Tibial nerve (tissue), 4 donors: ENCODE measurements at regions not wholly inside any gene's neighbourhood (a gene's known extent, or its start where the extent isn't known, plus 50 kb on each side); places are given as distances from the start of the nearest gene placed in this dataset. TPM values are rescaled to one million over a fixed set of nuclear protein-coding genes. Genes with fewer than 3 reads are reported as not detected.

Experiments
- DNase-seq, 2 donors: peaks; one replicate each; pipeline ENCODE4 v3.0.0-alpha.2; 2019; ENCODE audit warnings: low spot score in 2 of 2
- H3K27ac ChIP-seq, 4 donors: fragments of 200-600 bp; sonication (generic) in 3 of 4; one replicate each; pipeline ENCODE4 v1.5.1; 2017 to 2019; ENCODE audit warnings: mild to moderate bottlenecking in 1 of 4
- H3K27me3 ChIP-seq, 2 donors: fragments of 200-600 bp; sonication (generic) in 1 of 2; one replicate each; pipeline versions ENCODE4 v1.5.1 to v1.6.0; 2017 to 2019
- H3K36me3 ChIP-seq, 3 donors: fragments of 200-600 bp; sonication (generic); one replicate each; pipeline ENCODE4 v1.5.1; 2018 to 2019
- H3K4me1 ChIP-seq, 4 donors: fragments of 200-600 bp; sonication (generic) in 3 of 4; one replicate each; pipeline ENCODE4 v1.5.1; 2017 to 2019
- H3K4me3 ChIP-seq, 4 donors: fragments of 200-600 bp; sonication (generic) in 3 of 4; one replicate each; pipeline ENCODE4 v1.5.1; 2017 to 2019; ENCODE audit warnings: mild to moderate bottlenecking in 1 of 4, moderate library complexity in 1 of 4
- H3K9me3 ChIP-seq, 4 donors: fragments of 200-600 bp; sonication (generic) in 3 of 4; one replicate each; pipeline ENCODE4 v1.5.1; 2017 to 2019
- EP300 ChIP-seq, 2 donors: sonication (generic); formaldehyde crosslinking; IDR thresholded peaks; one replicate each; pipeline ENCODE4 v1.6.1; 2017; ENCODE audit warnings: antibody characterized with exemption in 2 of 2, mild to moderate bottlenecking in 1 of 2
- POLR2A ChIP-seq, 2 donors: fragments of 450-650 bp; IDR thresholded peaks; one replicate each; pipeline ENCODE4 v1.6.1; 2017; ENCODE audit warnings: antibody characterized with exemption in 2 of 2, mild to moderate bottlenecking in 2 of 2, moderate library complexity in 2 of 2
- WGBS, 2 donors: methylation state at CpG; one replicate each; pipeline ENCODE4 v1.1.5; 2018; 5-methylcytosine and 5-hydroxymethylcytosine counted together
- small RNA-seq: library from RNA; depleted of rRNA; stranded (forward); fragments of <200 nt; gene quantifications from one replicate; pipeline ENCODE3, GENCODE V24; 2016
- TF ChIP-seq, protein P1 (sequence below), 5 experiments: fragments of 200-600 bp in 3 of 5; fragments of 450-650 bp in 2 of 5; sonication (generic) in 3 of 5; IDR thresholded peaks; one replicate each; pipeline ENCODE4 v1.5.1; 2016 to 2019; ENCODE audit warnings: antibody characterized with exemption in 5 of 5, mild to moderate bottlenecking in 3 of 5, moderate library complexity in 2 of 5

DNA sequence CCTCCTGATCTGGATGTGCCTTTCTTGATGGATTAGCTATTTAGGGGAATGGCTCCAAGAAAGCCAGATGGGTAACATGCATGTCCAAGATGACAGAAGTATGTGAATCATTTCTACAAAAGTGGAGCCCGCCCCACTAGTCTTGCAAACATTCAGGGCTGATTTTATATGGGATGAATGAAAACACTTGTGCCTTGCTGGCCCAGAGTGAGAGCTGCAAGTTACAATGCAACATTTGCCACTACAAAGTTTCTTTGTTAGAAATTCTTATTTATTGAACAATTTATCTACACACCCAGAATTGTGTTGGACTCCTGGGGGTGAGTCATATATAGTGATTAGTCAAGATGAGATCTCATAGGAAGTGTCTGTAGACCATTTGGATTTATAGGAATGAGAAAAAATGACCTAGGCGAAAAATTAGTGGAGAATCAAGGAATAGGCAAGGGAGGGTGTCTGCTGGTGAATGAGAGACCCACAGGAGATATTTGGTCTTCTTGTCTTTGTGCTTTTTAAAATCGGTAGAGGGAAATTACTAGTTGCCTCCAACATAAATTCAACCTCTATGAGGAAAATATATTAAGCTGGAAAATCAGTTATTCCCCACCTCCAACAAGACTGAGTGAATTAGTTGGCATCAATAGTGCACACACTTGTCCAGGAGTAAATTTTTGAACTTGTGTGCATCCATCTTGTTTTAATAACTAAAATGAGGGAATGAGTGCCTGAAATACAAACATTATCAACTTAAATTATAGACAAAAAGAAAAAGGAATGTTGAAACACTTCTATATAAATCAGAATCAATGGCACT, 53.5 kb upstream of the DCBLD2 start:
- 60 to 63% methylated on average over 3 of the region's 3 CpGs for WGBS, 2 donors

DNA sequence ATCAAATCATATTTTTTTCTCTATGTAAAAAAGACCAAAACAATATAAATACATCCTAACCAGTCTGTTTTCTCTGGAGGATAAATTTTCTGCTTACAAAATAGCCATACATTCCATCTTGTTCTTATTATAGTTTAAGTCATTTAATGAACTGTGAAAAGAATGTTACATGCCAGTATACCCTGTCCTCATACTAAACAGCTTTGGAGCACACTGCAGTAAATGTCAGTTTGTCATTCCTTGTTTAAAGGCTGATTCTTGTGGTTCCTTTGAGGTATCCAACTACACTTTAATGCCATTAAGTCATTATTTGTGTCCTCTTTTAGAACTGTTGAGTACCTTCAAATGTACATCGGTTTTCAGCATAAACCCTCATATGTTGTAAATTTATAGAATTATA, 52.7 kb upstream of the DCBLD2 start:
- no peaks in the 10 kb centered on the region for H3K27me3 ChIP-seq

More for the DNA sequence above, 53.5 kb upstream of the DCBLD2 start:
- peaks cover 0 to 7% (median 0%) of the 10 kb centered on the region in 4 donors for H3K4me1 ChIP-seq
- H3K27ac ChIP-seq: peak overlapping the region in 1 of 4 donors; percentile 16
- no peak for DNase-seq
- no peak for TF ChIP-seq POLR2A (IDR thresholded peaks at IDR 0.05)
- TF ChIP-seq, protein P1, sequence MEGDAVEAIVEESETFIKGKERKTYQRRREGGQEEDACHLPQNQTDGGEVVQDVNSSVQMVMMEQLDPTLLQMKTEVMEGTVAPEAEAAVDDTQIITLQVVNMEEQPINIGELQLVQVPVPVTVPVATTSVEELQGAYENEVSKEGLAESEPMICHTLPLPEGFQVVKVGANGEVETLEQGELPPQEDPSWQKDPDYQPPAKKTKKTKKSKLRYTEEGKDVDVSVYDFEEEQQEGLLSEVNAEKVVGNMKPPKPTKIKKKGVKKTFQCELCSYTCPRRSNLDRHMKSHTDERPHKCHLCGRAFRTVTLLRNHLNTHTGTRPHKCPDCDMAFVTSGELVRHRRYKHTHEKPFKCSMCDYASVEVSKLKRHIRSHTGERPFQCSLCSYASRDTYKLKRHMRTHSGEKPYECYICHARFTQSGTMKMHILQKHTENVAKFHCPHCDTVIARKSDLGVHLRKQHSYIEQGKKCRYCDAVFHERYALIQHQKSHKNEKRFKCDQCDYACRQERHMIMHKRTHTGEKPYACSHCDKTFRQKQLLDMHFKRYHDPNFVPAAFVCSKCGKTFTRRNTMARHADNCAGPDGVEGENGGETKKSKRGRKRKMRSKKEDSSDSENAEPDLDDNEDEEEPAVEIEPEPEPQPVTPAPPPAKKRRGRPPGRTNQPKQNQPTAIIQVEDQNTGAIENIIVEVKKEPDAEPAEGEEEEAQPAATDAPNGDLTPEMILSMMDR (IDR thresholded peaks at IDR 0.05): no peak
- H3K4me3 ChIP-seq: no peak overlapping the region
- H3K27me3 ChIP-seq: no peaks in the 10 kb centered on the region
- H3K36me3 ChIP-seq: no peaks in the 10 kb centered on the region
- H3K9me3 ChIP-seq: no peaks in the 10 kb centered on the region

DNA sequence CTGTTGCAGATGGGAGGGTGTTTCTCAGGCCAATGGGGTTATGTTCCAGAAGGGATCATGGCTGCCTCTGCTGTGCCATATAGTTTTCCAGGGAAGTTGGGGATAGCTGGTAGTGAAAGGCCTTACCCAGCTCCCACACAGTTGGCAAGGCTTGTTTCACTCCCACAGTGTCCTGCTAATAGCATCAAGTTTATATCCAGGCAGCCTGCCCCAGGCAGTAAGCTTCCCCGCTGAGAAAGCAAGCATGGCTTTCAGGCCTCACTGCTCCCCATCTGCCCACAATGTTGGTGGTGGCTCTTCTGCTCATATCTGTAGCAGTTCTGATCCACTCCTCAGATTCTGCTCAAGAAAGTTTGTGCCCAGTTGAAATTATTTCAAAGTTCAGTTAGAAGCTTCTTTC, 50.9 kb upstream of the DCBLD2 start:
- DNase-seq: no peak
- WGBS, 2 donors: 67 to 75% methylated on average over 1 of the region's 1 CpG
- Histone ChIP-seq H3K4me1 (peaks cover 0 to 7% (median 0%) of the 10 kb centered on the region in 4 donors), H3K27me3 (no peaks in the 10 kb centered on the region), H3K36me3 (no peaks in the 10 kb centered on the region), H3K9me3 (no peaks in the 10 kb centered on the region), H3K4me3 (no peak overlapping the region), H3K27ac (no peak overlapping the region)
- no peak for TF ChIP-seq EP300 (IDR thresholded peaks at IDR 0.05)
- no peak for TF ChIP-seq POLR2A (IDR thresholded peaks at IDR 0.05)
- TF ChIP-seq, protein P1 (IDR thresholded peaks at IDR 0.05): no peak

More for the DNA sequence above, 52.7 kb upstream of the DCBLD2 start:
- H3K36me3 ChIP-seq: no peaks in the 10 kb centered on the region
- no peak overlapping the region for H3K27ac ChIP-seq
- no peak for DNase-seq
- 49 to 58% methylated on average over 1 of the region's 1 CpG for WGBS, 2 donors
- TF ChIP-seq, protein P1 (IDR thresholded peaks at IDR 0.05): no peak
- no peak for TF ChIP-seq POLR2A (IDR thresholded peaks at IDR 0.05)
- no peak for TF ChIP-seq EP300 (IDR thresholded peaks at IDR 0.05)
- no peaks in the 10 kb centered on the region for H3K9me3 ChIP-seq
- H3K4me1 ChIP-seq: peaks cover 0 to 7% (median 0%) of the 10 kb centered on the region in 4 donors
- no peak overlapping the region for H3K4me3 ChIP-seq

Small RNA genes lying in the stretch of these regions (small RNA-seq; reads per million reads assigned to genes)
- gene AC107297.1 (not detected), gene RF00066 (not detected)
